COLO668 (cell line): ENCODE measurements at regions not wholly inside any gene's neighbourhood (a gene's known extent, or its start where the extent isn't known, plus 50 kb on each side); places are given as distances from the start of the nearest gene placed in this dataset.
"Not testable (repeated sequence)": the region's sequence is repeated elsewhere in the genome, so short reads cannot be mapped to it uniquely, and the experiment has no call there.

ENCODE experiments used
- DNase-seq: peaks from one replicate; lab custom pipeline; 2025; ENCODE audit not compliant: unreplicated experiment; lab: John Stamatoyannopoulos, UW

GRCh38 chr10:130708465-130709070, 572.4 kb downstream of the GLRX3 start:
- DNase-seq, result no peak

- DNase-seq, result no peak
These were observed 573.2 kb downstream of the GLRX3 start for GRCh38 chr10:130709415-130709814.

GRCh38 chr10:130711072-130711471, 574.9 kb downstream of the GLRX3 start:
- DNase-seq, result no peak

- DNase-seq, result no peak
These were observed 576.9 kb downstream of the GLRX3 start for GRCh38 chr10:130713135-130713534.

- no peak for DNase-seq
These were observed 577.5 kb downstream of the GLRX3 start for GRCh38 chr10:130713731-130714130.

- DNase-seq, result no peak
These were observed 578.7 kb downstream of the GLRX3 start for GRCh38 chr10:130714742-130715467.

GRCh38 chr10:130715686-130716670, 579.8 kb downstream of the GLRX3 start:
- no peak for DNase-seq

GRCh38 chr10:130717083-130717482, 580.9 kb downstream of the GLRX3 start:
- DNase-seq, result no peak

- not testable (repeated sequence) for DNase-seq
These were observed 582.7 kb downstream of the GLRX3 start for GRCh38 chr10:130718744-130719447.

GRCh38 chr10:130719448-130719752, 583.2 kb downstream of the GLRX3 start:
- no peak for DNase-seq

- DNase-seq, result no peak
These were observed 584.0 kb downstream of the GLRX3 start for GRCh38 chr10:130720235-130720634.

GRCh38 chr10:130721971-130722370, 585.8 kb downstream of the GLRX3 start:
- no peak for DNase-seq

GRCh38 chr10:130723704-130724103, 587.5 kb downstream of the GLRX3 start:
- DNase-seq, result no peak

GRCh38 chr10:130725474-130725970, 586.0 kb downstream of the TCERG1L start:
- DNase-seq, result no peak

- no peak for DNase-seq
These were observed 584.4 kb downstream of the TCERG1L start for GRCh38 chr10:130726996-130727725.

GRCh38 chr10:130727766-130728490, 583.6 kb downstream of the TCERG1L start:
- DNase-seq, result no peak

- no peak for DNase-seq
These were observed 582.8 kb downstream of the TCERG1L start for GRCh38 chr10:130728531-130729215.

GRCh38 chr10:130729876-130730275, 581.6 kb downstream of the TCERG1L start:
- no peak for DNase-seq

GRCh38 chr10:130737186-130737585, 574.3 kb downstream of the TCERG1L start:
- no peak for DNase-seq
